ENCODE measurements at regions not wholly inside any gene's neighbourhood (a gene's known extent, or its start where the extent isn't known, plus 50 kb on each side); places are given as distances from the start of the nearest gene placed in this dataset.
"Not testable (repeated sequence)": the region's sequence is repeated elsewhere in the genome, so short reads cannot be mapped to it uniquely, and the experiment has no call there.

DNA sequence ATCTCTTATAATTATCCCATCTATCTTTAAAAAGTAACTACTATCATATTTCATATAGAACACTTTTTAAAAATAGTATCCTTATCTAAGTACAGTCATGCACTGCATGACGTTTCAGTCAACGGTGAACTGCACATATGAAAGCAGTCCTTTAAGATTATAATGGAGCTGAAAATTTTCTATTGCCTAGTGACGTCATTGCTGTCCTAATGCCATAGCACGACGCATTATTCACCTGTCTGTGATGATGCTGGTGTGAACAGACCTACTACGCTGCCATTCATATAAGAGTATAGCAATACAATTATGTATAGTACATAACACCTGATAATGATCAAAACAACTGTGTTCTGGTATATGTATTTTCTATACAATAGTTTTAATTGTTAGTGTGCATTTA, 225.0 kb downstream of the SOX2 start:
- Histone ChIP-seq H3K27me3 (ENCODE audit: insufficient read depth, low read length) (no peaks in the 10 kb centered on the region), H3K4me1 (ENCODE audit: control insufficient read depth, insufficient read depth, low read length, unreplicated experiment) (no peaks in the 10 kb centered on the region), H3K4me3 (ENCODE audit: low read depth, low read length) (no peak overlapping the region), H3K79me2 (ENCODE audit: control insufficient read depth, insufficient read depth, low read length, unreplicated experiment) (no peaks in the 10 kb centered on the region), H2AFZ (ENCODE audit: low read length, unreplicated experiment) (no peak overlapping the region), H3K36me3 (ENCODE audit: insufficient read depth, low read length) (no peaks in the 10 kb centered on the region), H3K27ac (ENCODE audit: low read depth, low read length) (no peak overlapping the region)

DNA sequence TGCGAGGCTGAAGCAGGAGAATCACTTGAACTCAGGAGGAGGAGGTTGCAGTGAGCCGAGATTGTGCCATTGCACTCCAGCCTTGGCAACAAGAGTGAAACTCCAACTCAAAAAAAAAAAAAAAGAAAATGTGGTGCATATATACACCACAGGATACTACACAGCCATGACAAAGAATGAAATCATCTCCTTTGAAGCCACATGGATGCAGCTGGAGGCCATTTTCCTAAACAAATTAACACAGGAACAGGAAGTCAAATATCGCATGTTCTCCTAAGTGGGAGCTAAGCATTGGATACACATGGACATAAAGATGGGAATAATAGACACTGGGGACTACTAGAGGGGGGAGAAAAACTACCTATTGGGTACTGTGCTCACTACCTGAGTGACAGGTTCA, 226.9 kb downstream of the SOX2 start:
- H2AFZ ChIP-seq (ENCODE audit: low read length, unreplicated experiment); H3K4me3 ChIP-seq (ENCODE audit: low read depth, low read length); H3K4me1 ChIP-seq (ENCODE audit: control insufficient read depth, insufficient read depth, low read length, unreplicated experiment); H3K79me2 ChIP-seq (ENCODE audit: control insufficient read depth, insufficient read depth, low read length, unreplicated experiment); H3K27ac ChIP-seq (ENCODE audit: low read depth, low read length); H3K36me3 ChIP-seq (ENCODE audit: insufficient read depth, low read length); H3K27me3 ChIP-seq (ENCODE audit: insufficient read depth, low read length): not testable (repeated sequence)

DNA sequence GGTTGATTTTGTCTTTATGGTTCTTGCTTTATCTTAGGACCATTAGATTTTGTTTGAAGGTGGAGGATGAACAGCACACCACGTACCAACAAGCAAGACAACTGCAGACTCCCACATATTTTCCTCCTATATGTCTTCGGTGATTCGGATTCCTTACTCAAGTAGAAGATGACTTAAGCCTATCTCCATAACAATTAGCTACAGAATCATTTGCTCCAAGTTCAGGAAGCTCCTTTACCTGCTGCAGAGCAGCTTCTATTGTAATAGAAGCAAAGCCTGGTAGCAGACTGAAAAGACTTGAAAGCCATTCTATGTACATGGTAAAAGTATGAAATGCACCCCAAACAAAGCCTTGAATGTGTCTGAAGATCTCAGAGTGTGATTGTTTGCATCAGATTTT, 229.0 kb downstream of the SOX2 start:
- Histone ChIP-seq H2AFZ (ENCODE audit: low read length, unreplicated experiment) (no peak overlapping the region), H3K36me3 (ENCODE audit: insufficient read depth, low read length) (no peaks in the 10 kb centered on the region), H3K79me2 (ENCODE audit: control insufficient read depth, insufficient read depth, low read length, unreplicated experiment) (no peaks in the 10 kb centered on the region), H3K4me3 (ENCODE audit: low read depth, low read length) (no peak overlapping the region), H3K27ac (ENCODE audit: low read depth, low read length) (no peak overlapping the region), H3K4me1 (ENCODE audit: control insufficient read depth, insufficient read depth, low read length, unreplicated experiment) (no peaks in the 10 kb centered on the region), H3K27me3 (ENCODE audit: insufficient read depth, low read length) (no peaks in the 10 kb centered on the region)

DNA sequence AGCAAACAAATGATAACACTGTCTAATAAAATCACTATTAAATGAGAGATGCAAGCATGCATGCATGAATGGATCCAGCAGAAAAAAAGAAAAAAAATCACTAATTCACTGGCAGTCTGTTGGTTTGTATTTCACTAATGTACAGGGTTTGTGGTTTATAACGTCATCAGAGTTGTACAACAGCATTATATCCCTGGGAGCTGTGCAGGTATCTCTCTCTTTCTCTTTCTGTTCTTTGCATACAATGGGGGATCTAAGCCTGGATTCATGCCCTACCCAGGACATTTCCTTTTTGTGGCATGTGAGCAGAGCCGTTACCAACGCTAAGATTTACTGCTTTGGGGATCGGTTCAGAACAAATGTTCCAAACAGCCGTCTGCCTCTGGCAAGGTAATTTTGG, 229.5 kb downstream of the SOX2 start:
- Histone ChIP-seq H3K36me3 (ENCODE audit: insufficient read depth, low read length) (no peaks in the 10 kb centered on the region), H3K79me2 (ENCODE audit: control insufficient read depth, insufficient read depth, low read length, unreplicated experiment) (no peaks in the 10 kb centered on the region), H3K4me1 (ENCODE audit: control insufficient read depth, insufficient read depth, low read length, unreplicated experiment) (no peaks in the 10 kb centered on the region), H3K27me3 (ENCODE audit: insufficient read depth, low read length) (no peaks in the 10 kb centered on the region), H2AFZ (ENCODE audit: low read length, unreplicated experiment) (no peak overlapping the region), H3K27ac (ENCODE audit: low read depth, low read length) (no peak overlapping the region), H3K4me3 (ENCODE audit: low read depth, low read length) (no peak overlapping the region)

DNA sequence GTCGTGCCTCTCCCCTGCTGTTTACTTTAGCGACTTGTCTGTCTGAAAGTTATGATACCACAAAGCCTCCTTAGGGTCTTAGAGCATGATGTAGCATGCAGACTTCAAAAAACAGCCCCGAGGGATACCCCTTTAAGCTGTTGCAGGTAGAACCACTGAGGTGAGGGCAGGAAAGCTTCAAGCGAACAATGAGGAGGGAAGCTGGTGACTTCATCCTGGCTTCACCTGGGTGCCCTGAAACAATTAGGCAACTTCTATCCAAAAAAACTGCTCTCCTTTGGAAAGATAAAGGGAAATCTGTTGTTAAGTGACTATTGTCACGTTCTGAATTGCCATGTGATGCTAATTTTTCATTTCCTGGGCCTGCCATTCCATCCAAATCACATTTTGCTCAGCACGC, 231.6 kb downstream of the SOX2 start:
- no peaks in the 10 kb centered on the region for H3K4me1 ChIP-seq (ENCODE audit: control insufficient read depth, insufficient read depth, low read length, unreplicated experiment)
- no peaks in the 10 kb centered on the region for H3K27me3 ChIP-seq (ENCODE audit: insufficient read depth, low read length)
- no peak overlapping the region for H3K4me3 ChIP-seq (ENCODE audit: low read depth, low read length)
- no peaks in the 10 kb centered on the region for H3K36me3 ChIP-seq (ENCODE audit: insufficient read depth, low read length)
- no peaks in the 10 kb centered on the region for H3K79me2 ChIP-seq (ENCODE audit: control insufficient read depth, insufficient read depth, low read length, unreplicated experiment)
- H3K27ac ChIP-seq (ENCODE audit: low read depth, low read length) = no peak overlapping the region
- no peak overlapping the region for H2AFZ ChIP-seq (ENCODE audit: low read length, unreplicated experiment)

DNA sequence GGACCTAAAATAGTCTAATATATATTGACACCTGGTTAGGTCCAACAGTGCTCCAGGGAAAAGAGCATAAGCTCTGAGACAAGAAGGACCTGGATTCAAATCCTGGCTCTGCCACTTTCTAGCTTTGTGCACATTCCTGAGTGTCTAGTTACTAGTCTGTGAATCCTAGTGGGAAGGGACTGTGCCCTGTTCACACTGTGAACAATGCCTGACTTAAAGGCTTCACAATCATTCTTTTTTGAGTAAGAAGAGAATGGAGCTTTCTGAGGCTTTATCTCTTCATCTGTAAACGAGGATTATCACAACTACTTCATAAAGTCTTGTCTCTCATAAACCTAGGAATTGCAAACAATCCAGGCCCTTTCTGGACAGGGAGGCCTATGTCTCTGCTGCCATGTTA, 235.9 kb downstream of the SOX2 start:
- H3K79me2 ChIP-seq (ENCODE audit: control insufficient read depth, insufficient read depth, low read length, unreplicated experiment) = no peaks in the 10 kb centered on the region
- no peak overlapping the region for H3K27ac ChIP-seq (ENCODE audit: low read depth, low read length)
- no peaks in the 10 kb centered on the region for H3K27me3 ChIP-seq (ENCODE audit: insufficient read depth, low read length)
- no peaks in the 10 kb centered on the region for H3K36me3 ChIP-seq (ENCODE audit: insufficient read depth, low read length)
- H3K4me3 ChIP-seq (ENCODE audit: low read depth, low read length) = no peak overlapping the region
- no peak overlapping the region for H2AFZ ChIP-seq (ENCODE audit: low read length, unreplicated experiment)
- no peaks in the 10 kb centered on the region for H3K4me1 ChIP-seq (ENCODE audit: control insufficient read depth, insufficient read depth, low read length, unreplicated experiment)

DNA sequence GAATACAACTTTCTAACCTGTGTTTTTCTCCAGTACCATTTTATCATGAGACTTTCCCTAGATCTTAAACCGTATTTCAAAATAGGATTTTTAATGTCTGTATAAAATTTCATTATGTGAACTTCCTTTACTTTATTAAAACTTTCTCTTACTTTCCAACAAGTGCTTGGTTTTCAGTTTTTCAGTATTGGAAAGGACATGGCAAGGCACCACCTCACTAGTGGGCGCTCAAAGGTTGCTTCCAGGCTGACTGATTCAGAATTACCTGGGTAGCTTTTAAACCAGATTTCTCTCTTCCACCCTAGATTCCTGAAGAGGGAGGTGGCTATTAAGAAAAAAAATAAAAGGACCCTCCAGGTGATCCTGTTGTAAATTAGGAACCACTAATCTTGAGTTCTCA, 236.6 kb downstream of the SOX2 start:
- Histone ChIP-seq H3K27ac (ENCODE audit: low read depth, low read length) (no peak overlapping the region), H3K79me2 (ENCODE audit: control insufficient read depth, insufficient read depth, low read length, unreplicated experiment) (no peaks in the 10 kb centered on the region), H3K36me3 (ENCODE audit: insufficient read depth, low read length) (no peaks in the 10 kb centered on the region), H2AFZ (ENCODE audit: low read length, unreplicated experiment) (no peak overlapping the region), H3K4me1 (ENCODE audit: control insufficient read depth, insufficient read depth, low read length, unreplicated experiment) (no peaks in the 10 kb centered on the region), H3K4me3 (ENCODE audit: low read depth, low read length) (no peak overlapping the region), H3K27me3 (ENCODE audit: insufficient read depth, low read length) (no peaks in the 10 kb centered on the region)

DNA sequence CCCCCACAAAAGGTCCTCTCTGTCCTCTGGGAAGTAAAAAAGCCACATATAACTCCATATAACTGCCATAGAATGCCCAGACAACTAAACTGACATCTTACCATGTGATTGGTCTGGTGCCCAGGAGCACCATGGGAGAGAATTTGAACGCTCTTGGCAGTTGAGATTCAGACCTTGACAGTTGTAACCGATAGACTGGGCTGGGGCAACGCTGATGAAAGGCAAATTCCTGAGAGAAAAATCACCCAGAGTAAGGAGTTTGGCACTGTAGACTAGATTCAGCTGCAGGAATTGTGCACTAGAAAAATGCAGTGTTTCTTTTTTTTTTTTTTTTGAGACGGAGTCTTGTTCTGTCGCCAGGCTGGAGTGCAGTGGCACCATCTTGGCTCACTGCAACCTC, 240.5 kb downstream of the SOX2 start:
- Histone ChIP-seq H3K36me3 (ENCODE audit: insufficient read depth, low read length) (no peaks in the 10 kb centered on the region), H2AFZ (ENCODE audit: low read length, unreplicated experiment) (no peak overlapping the region), H3K27me3 (ENCODE audit: insufficient read depth, low read length) (no peaks in the 10 kb centered on the region), H3K4me1 (ENCODE audit: control insufficient read depth, insufficient read depth, low read length, unreplicated experiment) (no peaks in the 10 kb centered on the region), H3K27ac (ENCODE audit: low read depth, low read length) (no peak overlapping the region), H3K4me3 (ENCODE audit: low read depth, low read length) (no peak overlapping the region), H3K79me2 (ENCODE audit: control insufficient read depth, insufficient read depth, low read length, unreplicated experiment) (no peaks in the 10 kb centered on the region)

DNA sequence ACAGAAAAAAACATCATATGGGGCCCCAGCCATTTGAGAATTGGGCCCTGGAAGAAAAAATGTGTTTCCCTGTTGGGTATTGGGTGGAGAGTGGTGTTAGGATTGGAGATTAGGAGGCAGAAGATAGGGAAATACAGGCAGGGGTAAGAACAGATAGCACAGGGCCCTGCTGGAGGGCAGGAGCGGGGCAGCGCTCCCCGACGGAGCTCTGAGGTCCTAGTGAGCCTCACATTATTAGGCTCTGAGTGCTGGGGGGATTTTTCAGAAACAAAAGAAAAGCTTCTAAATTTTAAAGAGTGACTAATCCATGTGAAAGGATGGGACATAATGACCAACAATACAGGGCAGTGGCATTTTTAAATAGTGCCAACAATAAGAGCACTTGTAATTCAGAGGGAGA, 241.2 kb downstream of the SOX2 start:
- H3K36me3 ChIP-seq (ENCODE audit: insufficient read depth, low read length) = no peaks in the 10 kb centered on the region
- no peak overlapping the region for H3K27ac ChIP-seq (ENCODE audit: low read depth, low read length)
- no peaks in the 10 kb centered on the region for H3K27me3 ChIP-seq (ENCODE audit: insufficient read depth, low read length)
- no peak overlapping the region for H2AFZ ChIP-seq (ENCODE audit: low read length, unreplicated experiment)
- no peak overlapping the region for H3K4me3 ChIP-seq (ENCODE audit: low read depth, low read length)
- no peaks in the 10 kb centered on the region for H3K4me1 ChIP-seq (ENCODE audit: control insufficient read depth, insufficient read depth, low read length, unreplicated experiment)
- H3K79me2 ChIP-seq (ENCODE audit: control insufficient read depth, insufficient read depth, low read length, unreplicated experiment) = no peaks in the 10 kb centered on the region

DNA sequence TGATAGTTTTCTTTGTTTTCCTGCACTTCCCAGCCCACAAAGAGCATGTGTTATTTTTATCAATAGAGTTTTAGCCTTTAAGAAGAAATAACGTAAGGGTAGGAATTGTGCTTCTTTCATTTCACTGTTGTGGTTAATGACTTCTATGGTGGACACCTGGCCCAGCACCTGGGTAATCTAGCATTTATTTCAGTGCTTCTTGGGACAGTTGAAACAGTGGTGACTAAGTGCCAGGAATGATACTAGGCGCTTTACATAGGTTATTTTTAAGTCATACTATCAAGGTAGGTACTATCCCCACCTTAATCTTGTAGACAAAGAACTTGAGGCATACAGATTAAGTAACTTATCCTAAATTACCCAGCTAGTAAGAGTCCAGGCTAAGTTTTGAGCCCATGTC, 243.8 kb downstream of the SOX2 start:
- Histone ChIP-seq H3K27ac (ENCODE audit: low read depth, low read length) (no peak overlapping the region), H2AFZ (ENCODE audit: low read length, unreplicated experiment) (no peak overlapping the region)

DNA sequence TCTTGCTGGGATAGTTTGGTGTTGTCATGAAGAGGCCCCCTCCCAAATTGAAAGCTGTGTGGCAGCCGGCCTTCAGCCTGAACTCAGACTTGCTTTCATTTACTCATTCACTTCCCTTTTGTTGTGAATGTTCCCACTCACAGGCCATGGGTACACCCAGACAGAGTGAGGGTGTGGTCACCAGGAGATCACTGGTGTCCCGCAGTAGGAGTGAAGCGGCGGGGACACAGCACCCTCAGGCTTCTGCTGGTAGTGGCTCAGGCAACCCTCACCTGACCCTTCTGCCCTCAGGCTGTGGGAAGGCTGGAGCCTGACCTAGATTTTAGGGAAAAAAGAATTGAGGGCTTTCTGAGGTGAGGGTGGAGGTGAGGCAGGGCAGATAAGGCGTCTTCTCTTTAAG, 244.4 kb downstream of the SOX2 start:
- no peak overlapping the region for H3K27ac ChIP-seq (ENCODE audit: low read depth, low read length)
- H2AFZ ChIP-seq (ENCODE audit: low read length, unreplicated experiment) = no peak overlapping the region
- no peaks in the 10 kb centered on the region for H3K79me2 ChIP-seq (ENCODE audit: control insufficient read depth, insufficient read depth, low read length, unreplicated experiment)
- H3K27me3 ChIP-seq (ENCODE audit: insufficient read depth, low read length) = no peaks in the 10 kb centered on the region
- H3K36me3 ChIP-seq (ENCODE audit: insufficient read depth, low read length) = no peaks in the 10 kb centered on the region
- no peak overlapping the region for H3K4me3 ChIP-seq (ENCODE audit: low read depth, low read length)
- no peaks in the 10 kb centered on the region for H3K4me1 ChIP-seq (ENCODE audit: control insufficient read depth, insufficient read depth, low read length, unreplicated experiment)

More for the DNA sequence above, 243.8 kb downstream of the SOX2 start:
- Histone ChIP-seq H3K79me2 (ENCODE audit: control insufficient read depth, insufficient read depth, low read length, unreplicated experiment) (no peaks in the 10 kb centered on the region), H3K4me3 (ENCODE audit: low read depth, low read length) (no peak overlapping the region), H3K36me3 (ENCODE audit: insufficient read depth, low read length) (no peaks in the 10 kb centered on the region), H3K27me3 (ENCODE audit: insufficient read depth, low read length) (no peaks in the 10 kb centered on the region), H3K4me1 (ENCODE audit: control insufficient read depth, insufficient read depth, low read length, unreplicated experiment) (no peaks in the 10 kb centered on the region)

DNA sequence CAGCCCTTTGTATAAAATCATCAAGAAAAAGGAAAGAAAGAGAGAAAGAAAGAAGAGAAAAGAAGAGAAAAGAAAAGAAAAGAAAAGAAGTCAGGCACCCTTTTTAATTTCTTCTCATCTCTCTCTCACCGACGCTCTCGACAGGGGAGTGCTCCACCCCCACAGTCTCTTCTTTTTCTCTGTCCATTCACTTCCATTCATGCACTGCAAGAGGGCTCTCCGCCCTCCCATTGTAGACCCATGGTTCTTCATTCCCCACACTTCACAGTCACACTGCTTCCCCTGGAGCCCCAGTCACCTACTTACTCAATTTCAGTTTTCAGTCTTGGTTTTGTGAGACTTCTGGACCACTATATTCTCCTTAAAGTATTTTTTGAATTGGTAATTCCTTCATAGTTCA, 254.7 kb downstream of the SOX2 start:
- Histone ChIP-seq H3K27me3 (ENCODE audit: insufficient read depth, low read length) (no peaks in the 10 kb centered on the region), H3K79me2 (ENCODE audit: control insufficient read depth, insufficient read depth, low read length, unreplicated experiment) (no peaks in the 10 kb centered on the region), H3K27ac (ENCODE audit: low read depth, low read length) (no peak overlapping the region), H3K36me3 (ENCODE audit: insufficient read depth, low read length) (no peaks in the 10 kb centered on the region), H3K4me1 (ENCODE audit: control insufficient read depth, insufficient read depth, low read length, unreplicated experiment) (no peaks in the 10 kb centered on the region), H2AFZ (ENCODE audit: low read length, unreplicated experiment) (no peak overlapping the region), H3K4me3 (ENCODE audit: low read depth, low read length) (no peak overlapping the region)
